PC-3 (cell line): ENCODE measurements at regions not wholly inside any gene's neighbourhood (a gene's known extent, or its start where the extent isn't known, plus 50 kb on each side); places are given as distances from the start of the nearest gene placed in this dataset.

Source experiments
- ATAC-seq: fragments of 200-7000 bp; cut with Tn5 transposase; 2 replicates; pipeline ENCODE4 v1.9.1; 2020; ENCODE audit warnings: mild to moderate bottlenecking, moderate library complexity
- BruUV-seq: library from RNA; stranded (reverse); fragments of 400-500 nt; replicated peaks from 2 replicates; lab custom pipeline; 2021; lab: Mats Ljungman, UMichigan
- CTCF ChIA-PET: fragments of 300-600 bp; sonication (Branson Sonifier 250); formaldehyde crosslinking; loops from one replicate; lab custom pipeline; 2022; ENCODE audit warnings: antibody characterized with exemption; lab: Charles Lee
- POLR2A ChIA-PET: fragments of 300-600 bp; sonication (Branson Sonifier 250); formaldehyde crosslinking; loops from one replicate; lab custom pipeline; 2022; ENCODE audit warnings: antibody characterized with exemption; ENCODE audit not compliant: unreplicated experiment; lab: Charles Lee
- DNase-seq: peaks from one replicate; pipeline ENCODE4 v3.0.0-alpha.2; 2015
- H2AFZ ChIP-seq: fragments of 300-600 bp; sonication (generic); 2 replicates; pipeline ENCODE4 v1.6.0; 2016; ENCODE audit warnings: antibody characterized with exemption, low read length
- H3F3A ChIP-seq: fragments of 300-600 bp; sonication (generic); one replicate; pipeline ENCODE4 v1.6.0; 2017; ENCODE audit warnings: antibody characterized with exemption, low read length, control low read depth, mild to moderate bottlenecking; ENCODE audit not compliant: unreplicated experiment
- H3K27ac ChIP-seq: fragments of 300-600 bp; sonication (generic); 2 replicates; pipeline ENCODE4 v1.5.1; 2016; ENCODE audit warnings: mild to moderate bottlenecking, low read length
- H3K27me3 ChIP-seq: fragments of 300-600 bp; sonication (generic); 2 replicates; pipeline ENCODE4 v1.6.1; 2016; ENCODE audit warnings: low read length, mixed read lengths
- H3K36me3 ChIP-seq: fragments of 300-600 bp; sonication (generic); 2 replicates; pipeline ENCODE4 v1.6.1; 2016; ENCODE audit warnings: low read depth, mixed run types, low read length, mixed read lengths
- H3K4me1 ChIP-seq: fragments of 300-600 bp; sonication (generic); 2 replicates; pipeline ENCODE4 v1.5.1; 2016; ENCODE audit warnings: low read length; ENCODE audit not compliant: insufficient read depth
- H3K4me2 ChIP-seq: fragments of 300-600 bp; sonication (generic); 2 replicates; pipeline ENCODE4 v1.6.0; 2016; ENCODE audit warnings: low read length
- H3K4me3 ChIP-seq: fragments of 300-600 bp; sonication (generic); 2 replicates; pipeline ENCODE4 v1.5.1; 2016; ENCODE audit warnings: mild to moderate bottlenecking, low read length, mixed read lengths
- H3K79me2 ChIP-seq: fragments of 300-600 bp; sonication (generic); 2 replicates; pipeline ENCODE4 v1.6.1; 2017; ENCODE audit warnings: low read length, mixed read lengths
- H3K9ac ChIP-seq: fragments of 300-600 bp; sonication (generic); 2 replicates; pipeline ENCODE4 v1.6.0; 2016; ENCODE audit warnings: mild to moderate bottlenecking, low read length
- H3K9me2 ChIP-seq: fragments of 300-600 bp; sonication (generic); replicated peaks from 2 replicates; pipeline ENCODE4 v1.6.1; 2016; ENCODE audit warnings: mixed run types, low read length, mixed read lengths
- H3K9me3 ChIP-seq: fragments of 300-600 bp; sonication (generic); 2 replicates; pipeline ENCODE4 v1.6.1; 2016; ENCODE audit warnings: low read length, mixed read lengths
- H4K20me1 ChIP-seq: fragments of 300-600 bp; sonication (generic); 2 replicates; pipeline ENCODE4 v1.6.1; 2016; ENCODE audit warnings: low read length, mixed read lengths
- EZH2 ChIP-seq: fragments of 300-600 bp; sonication (generic); IDR thresholded peaks from one replicate; pipeline ENCODE4 v1.6.1; 2017; ENCODE audit warnings: antibody characterized with exemption, mild to moderate bottlenecking, low read length; ENCODE audit not compliant: unreplicated experiment
- EZH2phosphoT487 ChIP-seq: fragments of 300-600 bp; sonication (generic); IDR thresholded peaks from 2 replicates; pipeline ENCODE4 v1.6.1; 2018; ENCODE audit warnings: mild to moderate bottlenecking, antibody characterized with exemption, low read length, borderline replicate concordance
- intact Hi-C: fragments of 100-400 bp; cut with micrococcal nuclease; formaldehyde crosslinking; loops from 2 replicates; pipeline ENCODE4 v1.9.0; 2023
- TF ChIP-seq, protein P1 (sequence below): fragments of 300-600 bp; sonication (generic); conservative IDR thresholded peaks from 2 replicates; pipeline ENCODE4 v1.5.1; 2017; ENCODE audit warnings: antibody characterized with exemption, low read depth, mild to moderate bottlenecking, low read length

DNA sequence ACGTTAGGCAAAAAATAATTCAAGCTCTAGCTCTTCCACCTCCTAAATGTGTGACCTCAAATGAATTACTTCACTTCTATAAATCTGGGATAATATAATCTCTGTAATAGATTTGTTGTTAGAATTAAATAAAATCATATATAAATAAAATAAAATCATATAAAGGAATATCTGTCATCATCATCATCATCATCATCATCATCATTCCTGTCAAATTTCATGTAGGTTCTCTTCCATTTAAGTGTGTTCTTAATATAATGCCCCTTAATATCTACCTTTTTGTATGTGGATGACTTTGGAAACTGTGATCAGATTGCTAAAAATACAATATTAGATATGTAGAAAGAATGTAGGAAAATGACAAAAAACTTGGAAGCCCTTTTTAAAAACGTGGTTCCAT lies 621.0 kb downstream of the ADGRL2 start:
- no peak overlapping the region for H3K4me3 ChIP-seq
- CTCF ChIA-PET = no interaction called here

DNA sequence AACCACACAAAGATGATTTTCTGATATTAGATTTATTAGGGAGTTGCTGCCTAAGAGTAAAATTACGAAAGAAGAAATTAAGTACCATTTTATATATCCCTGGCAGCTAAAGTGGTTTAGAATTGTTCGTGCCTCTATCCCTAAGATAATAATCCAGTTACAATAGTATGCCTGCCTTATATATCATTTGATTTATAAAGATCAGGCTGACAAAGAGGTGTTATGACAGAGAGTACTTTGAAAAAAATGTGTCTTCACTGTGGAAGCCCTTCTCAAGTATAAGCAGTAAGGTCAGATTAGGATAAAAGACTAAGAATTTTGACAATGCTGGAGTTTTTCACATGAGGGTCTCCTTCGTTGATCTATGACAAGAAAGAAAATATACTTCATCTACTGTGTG lies 619.9 kb downstream of the ADGRL2 start:
- no peaks in the 10 kb centered on the region for H3F3A ChIP-seq

More for the DNA sequence above, 621.0 kb downstream of the ADGRL2 start:
- Histone ChIP-seq H3K36me3 (no peaks in the 10 kb centered on the region), H3F3A (no peaks in the 10 kb centered on the region), H3K79me2 (no peaks in the 10 kb centered on the region), H4K20me1 (no peaks in the 10 kb centered on the region), H3K9me2 (no peaks in the 10 kb centered on the region), H3K27me3 (no peaks in the 10 kb centered on the region), H3K4me1 (no peaks in the 10 kb centered on the region), H3K27ac (no peak overlapping the region), H3K9me3 (no peaks in the 10 kb centered on the region), H3K9ac (no peak overlapping the region), H2AFZ (no peak overlapping the region), H3K4me2 (no peak overlapping the region)
- POLR2A ChIA-PET = no interaction called here
- TF ChIP-seq, protein P1, sequence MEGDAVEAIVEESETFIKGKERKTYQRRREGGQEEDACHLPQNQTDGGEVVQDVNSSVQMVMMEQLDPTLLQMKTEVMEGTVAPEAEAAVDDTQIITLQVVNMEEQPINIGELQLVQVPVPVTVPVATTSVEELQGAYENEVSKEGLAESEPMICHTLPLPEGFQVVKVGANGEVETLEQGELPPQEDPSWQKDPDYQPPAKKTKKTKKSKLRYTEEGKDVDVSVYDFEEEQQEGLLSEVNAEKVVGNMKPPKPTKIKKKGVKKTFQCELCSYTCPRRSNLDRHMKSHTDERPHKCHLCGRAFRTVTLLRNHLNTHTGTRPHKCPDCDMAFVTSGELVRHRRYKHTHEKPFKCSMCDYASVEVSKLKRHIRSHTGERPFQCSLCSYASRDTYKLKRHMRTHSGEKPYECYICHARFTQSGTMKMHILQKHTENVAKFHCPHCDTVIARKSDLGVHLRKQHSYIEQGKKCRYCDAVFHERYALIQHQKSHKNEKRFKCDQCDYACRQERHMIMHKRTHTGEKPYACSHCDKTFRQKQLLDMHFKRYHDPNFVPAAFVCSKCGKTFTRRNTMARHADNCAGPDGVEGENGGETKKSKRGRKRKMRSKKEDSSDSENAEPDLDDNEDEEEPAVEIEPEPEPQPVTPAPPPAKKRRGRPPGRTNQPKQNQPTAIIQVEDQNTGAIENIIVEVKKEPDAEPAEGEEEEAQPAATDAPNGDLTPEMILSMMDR = no peak
- no peak for TF ChIP-seq EZH2
- TF ChIP-seq EZH2phosphoT487 = no peak
- DNase-seq (no peak), ATAC-seq (no peak)
- BruUV-seq = no TSS peak
- intact Hi-C loops = no loop called here

DNA sequence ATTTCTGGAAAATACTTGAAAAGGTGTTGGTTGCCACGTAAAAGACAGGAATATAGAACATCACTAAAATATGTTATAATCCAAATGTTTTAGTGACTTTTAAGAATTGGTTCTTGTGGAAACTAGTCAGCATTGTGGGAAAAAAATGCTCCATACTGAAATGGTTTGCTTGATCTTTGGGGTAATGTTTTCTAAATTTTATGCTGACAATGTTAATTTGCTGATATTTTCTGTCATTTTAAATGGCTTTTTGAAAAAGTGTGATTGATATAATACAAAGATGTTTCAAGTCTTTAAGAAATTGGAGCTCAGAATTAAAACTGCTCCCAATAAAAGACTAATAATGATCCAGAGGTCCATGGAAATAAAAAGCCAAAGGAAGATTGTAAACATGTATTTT lies 610.9 kb downstream of the ADGRL2 start:
- Histone ChIP-seq H2AFZ (no peak overlapping the region), H3F3A (no peaks in the 10 kb centered on the region), H3K79me2 (no peaks in the 10 kb centered on the region), H3K9me3 (no peaks in the 10 kb centered on the region), H4K20me1 (no peaks in the 10 kb centered on the region), H3K27ac (no peak overlapping the region), H3K9me2 (no peaks in the 10 kb centered on the region), H3K9ac (no peak overlapping the region), H3K4me1 (no peaks in the 10 kb centered on the region), H3K36me3 (no peaks in the 10 kb centered on the region), H3K4me2 (no peak overlapping the region), H3K4me3 (no peak overlapping the region), H3K27me3 (no peaks in the 10 kb centered on the region)
- intact Hi-C loops = no loop called here
- POLR2A ChIA-PET = no interaction called here
- ATAC-seq (no peak), DNase-seq (no peak)
- no TSS peak for BruUV-seq
- CTCF ChIA-PET = no interaction called here
- TF ChIP-seq, protein P1 = no peak
- TF ChIP-seq EZH2phosphoT487 (no peak), EZH2 (no peak)

More for the DNA sequence above, 619.9 kb downstream of the ADGRL2 start:
- Histone ChIP-seq H4K20me1 (no peaks in the 10 kb centered on the region), H3K4me1 (no peaks in the 10 kb centered on the region), H3K9ac (no peak overlapping the region), H3K27me3 (no peaks in the 10 kb centered on the region), H3K9me3 (no peaks in the 10 kb centered on the region), H3K79me2 (no peaks in the 10 kb centered on the region), H2AFZ (no peak overlapping the region), H3K4me2 (no peak overlapping the region), H3K36me3 (no peaks in the 10 kb centered on the region), H3K9me2 (no peaks in the 10 kb centered on the region), H3K4me3 (no peak overlapping the region), H3K27ac (no peak overlapping the region)
- ChIA-PET POLR2A (no interaction called here), CTCF (no interaction called here)
- intact Hi-C loops = no loop called here
- no TSS peak for BruUV-seq
- ATAC-seq (no peak), DNase-seq (no peak)
- TF ChIP-seq, protein P1 = no peak
- TF ChIP-seq EZH2phosphoT487 = no peak
- no peak for TF ChIP-seq EZH2
